Lung microvascular endothelial cell (primary cell): ENCODE measurements at regions not wholly inside any gene's neighbourhood (a gene's known extent, or its start where the extent isn't known, plus 50 kb on each side); places are given as distances from the start of the nearest gene placed in this dataset.
A peak's percentile ranks its signal among the peaks of the same experiment; 100 is the strongest.
"Not testable (repeated sequence)": the region's sequence is repeated elsewhere in the genome, so short reads cannot be mapped to it uniquely, and the experiment has no call there.

ENCODE experiments used
- DNase-seq, 2 donors: peaks; one replicate each; pipeline versions ENCODE4 v3.0.0 to v3.0.0-alpha.2; 2010; ENCODE audit warnings: low read depth in 2 of 2

DNA sequence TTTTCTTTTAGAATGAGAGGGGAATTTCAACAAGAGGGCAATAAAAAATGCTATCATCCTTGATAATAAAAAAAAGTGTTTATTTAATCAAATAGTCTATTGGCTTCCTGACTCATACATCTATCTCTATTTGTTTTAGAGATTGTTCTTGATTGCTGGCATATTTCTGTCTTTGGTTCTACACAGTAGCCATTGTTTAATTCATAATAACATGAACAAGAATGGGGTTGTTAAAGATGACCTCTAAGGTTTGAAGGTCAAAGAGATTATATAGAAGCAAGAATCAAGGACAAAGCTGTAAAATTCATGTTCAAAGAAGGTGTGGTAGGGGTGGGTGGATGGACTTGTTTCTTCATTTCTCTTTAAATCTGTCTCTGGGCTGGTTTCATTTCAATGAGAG, 166.0 kb upstream of the KLF12 start:
- DNase-seq, result no peak

DNA sequence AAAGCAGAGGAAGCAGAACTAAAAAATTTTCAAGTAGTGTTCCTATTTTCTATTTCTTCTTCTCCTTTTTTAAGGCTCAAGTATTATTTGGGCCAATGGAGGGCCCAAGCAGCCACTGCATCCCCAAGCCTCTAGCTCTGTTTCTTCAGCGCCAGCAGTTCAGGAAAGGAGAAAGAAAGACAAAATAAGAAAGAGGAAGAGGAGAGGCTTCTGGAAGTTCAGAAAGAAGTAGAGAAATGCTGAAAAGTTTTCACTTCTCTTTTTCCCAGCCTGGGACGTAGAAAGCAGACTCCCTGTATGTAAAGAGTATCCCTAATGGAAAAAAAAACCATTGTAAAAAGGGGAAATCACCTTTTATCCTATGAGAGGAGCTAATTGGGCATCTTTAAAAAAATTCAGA, 165.5 kb upstream of the KLF12 start:
- no peak for DNase-seq

DNA sequence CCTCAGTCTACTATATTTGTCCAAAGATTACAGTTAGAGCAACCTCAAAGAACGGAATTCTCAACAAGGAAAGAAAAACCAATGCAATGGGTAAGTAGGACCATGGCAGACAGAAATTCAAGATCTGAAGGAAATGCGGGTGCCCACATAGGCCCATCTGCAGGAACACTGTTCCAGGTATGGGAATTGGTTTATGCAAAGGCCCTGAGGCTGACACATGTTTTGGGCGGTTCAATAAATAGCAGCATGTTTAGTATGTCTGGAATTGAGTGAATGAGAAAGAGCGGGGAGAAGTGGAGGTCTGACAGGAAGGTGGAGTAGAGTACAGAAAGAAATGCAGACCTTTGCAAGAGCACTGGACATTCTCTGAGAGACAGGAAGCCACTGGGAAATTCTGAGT, 164.7 kb upstream of the KLF12 start:
- DNase-seq, result no peak

DNA sequence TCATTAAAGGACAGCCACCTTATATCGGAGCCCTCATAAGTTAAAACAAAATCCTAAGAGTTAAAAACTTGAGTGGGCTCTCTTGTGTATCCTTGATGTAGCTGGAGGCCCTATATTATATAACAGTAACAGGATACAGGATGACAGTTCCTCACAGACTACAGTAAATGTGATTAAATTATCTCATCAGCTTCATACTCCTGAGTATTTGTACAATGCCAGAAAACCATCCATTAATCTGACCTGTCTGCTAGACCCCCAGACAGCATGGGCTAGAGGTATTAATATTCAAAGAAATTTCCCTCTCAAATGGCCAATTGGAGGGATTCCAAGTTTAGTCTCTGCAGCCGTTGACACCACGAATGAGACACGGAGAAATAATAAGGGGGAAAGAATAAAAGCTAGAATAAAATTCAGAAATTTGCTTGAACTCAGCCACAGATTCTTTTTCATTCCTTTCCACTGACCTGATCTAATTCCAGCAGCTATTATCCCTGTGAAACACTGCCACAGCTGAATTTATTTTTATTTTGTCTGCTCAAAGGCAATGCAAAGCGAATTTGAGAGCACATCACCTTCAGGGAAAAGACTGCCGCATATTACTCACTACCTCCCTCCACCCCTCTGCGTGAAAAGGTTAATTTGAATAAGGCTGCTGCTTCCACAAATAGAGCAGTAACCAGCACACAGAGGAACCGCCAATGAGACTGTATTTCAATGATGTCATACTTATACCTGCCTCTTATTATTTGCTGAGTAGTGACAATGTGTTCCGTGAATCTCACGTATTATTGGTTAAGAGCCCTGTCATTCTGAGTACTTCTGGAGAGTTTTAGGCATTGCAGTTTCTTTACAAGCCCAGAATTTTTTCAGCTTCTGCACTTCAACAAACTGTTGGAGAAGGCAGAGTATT, 155.9 kb upstream of the KLF12 start:
- peak in 1 of 2 donors; percentile 22 for DNase-seq

DNA sequence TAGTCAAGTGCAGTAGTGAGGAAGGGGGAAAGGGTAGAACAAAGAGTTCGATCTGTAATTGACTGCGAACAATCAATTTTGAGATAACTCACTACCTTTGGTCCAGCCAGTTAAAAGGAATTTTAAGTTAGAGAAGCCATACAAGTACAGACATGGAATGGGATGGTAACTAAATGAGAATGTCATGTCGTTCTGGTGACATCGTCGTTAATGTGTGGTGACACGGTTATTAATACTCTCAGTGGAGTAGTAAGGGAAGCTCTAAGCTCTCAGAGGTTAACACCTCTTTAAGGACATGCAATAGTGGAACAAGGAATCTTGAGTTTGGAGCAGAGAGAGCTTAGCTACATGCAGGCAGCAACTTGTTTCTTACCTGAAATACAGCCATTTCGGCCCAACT, 154.9 kb upstream of the KLF12 start:
- DNase-seq, result no peak

DNA sequence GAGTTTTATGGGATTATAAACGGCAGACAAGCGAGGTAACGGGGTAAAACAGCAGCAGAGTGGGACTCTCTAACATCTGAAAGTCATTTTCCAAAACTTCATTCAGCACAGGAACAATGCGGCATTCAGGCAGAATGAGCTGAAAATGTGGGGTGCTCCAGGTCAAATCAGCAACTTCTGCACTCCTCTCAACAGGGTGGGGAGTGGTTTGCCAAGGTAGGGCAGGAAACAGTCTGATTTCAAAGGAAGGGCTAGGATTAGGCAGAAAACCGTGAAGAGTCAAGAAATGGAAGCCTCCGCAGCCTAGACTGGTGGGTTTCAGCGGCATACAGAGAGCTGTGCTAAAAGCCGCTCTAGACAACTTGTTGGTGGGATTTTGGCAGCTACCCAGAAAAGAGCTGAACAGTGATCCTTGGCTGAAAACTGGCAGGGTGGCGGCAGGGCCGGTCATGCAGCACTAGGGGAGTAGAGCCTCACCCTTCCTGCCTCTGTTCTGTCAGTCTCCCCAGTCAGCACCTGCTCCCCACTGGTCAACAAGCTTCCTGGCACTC, 154.2 kb upstream of the KLF12 start:
- peak in 1 of 2 donors; percentile 5 for DNase-seq

DNA sequence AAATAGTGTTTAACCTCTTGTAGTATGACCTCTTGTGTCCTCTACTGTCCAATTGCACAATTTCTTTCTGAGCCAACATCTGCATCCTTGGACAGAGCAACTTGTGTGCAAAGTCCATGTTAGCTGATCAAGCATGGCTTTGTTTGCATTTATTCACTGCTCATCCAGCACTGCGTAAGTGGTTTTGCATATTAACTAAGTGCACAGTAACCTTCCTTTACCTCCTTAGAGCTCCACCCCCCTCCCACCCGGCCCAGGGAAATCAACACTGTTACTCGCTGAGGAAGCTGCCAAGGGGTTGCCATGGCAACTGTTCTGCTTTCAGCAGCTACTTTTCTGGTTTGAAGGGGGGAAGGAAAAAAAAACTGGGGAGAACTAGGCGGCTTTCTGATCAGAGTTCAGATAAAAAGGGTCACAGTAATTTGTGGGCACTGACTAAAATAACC, 153.5 kb upstream of the KLF12 start:
- DNase-seq, result peak; percentile 1 to 54

DNA sequence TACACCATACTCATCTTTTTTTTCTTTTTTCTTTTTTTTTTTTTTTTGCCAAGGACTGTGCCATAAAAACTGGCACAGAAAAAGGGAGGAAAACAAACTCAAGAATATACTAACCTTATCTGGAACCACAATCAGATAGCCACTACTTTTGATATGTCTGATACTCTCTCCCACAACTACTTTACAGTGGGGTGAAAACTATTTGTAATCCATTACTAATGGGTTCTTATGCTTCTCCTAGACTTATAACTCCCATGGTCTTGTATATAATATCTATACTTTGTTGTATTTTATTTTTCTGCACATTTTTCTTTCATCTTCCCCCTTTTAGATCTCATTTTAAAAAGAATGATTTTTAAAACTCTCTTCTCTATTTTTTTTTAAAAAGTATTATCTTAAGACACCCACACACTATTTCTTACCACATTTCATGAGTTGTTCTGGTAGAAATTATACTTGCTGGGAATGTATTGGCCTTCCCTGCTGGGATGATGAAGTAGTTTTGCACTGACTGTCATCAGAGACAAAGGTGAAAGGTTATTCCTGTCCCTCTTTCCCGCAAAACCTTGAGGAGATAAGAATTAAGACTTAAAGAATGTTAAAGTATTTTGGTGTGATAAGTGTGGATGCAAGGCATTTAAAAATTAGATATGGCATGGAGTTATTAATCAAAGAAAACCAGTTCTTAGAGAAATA, 146.7 kb upstream of the KLF12 start:
- no peak for DNase-seq

DNA sequence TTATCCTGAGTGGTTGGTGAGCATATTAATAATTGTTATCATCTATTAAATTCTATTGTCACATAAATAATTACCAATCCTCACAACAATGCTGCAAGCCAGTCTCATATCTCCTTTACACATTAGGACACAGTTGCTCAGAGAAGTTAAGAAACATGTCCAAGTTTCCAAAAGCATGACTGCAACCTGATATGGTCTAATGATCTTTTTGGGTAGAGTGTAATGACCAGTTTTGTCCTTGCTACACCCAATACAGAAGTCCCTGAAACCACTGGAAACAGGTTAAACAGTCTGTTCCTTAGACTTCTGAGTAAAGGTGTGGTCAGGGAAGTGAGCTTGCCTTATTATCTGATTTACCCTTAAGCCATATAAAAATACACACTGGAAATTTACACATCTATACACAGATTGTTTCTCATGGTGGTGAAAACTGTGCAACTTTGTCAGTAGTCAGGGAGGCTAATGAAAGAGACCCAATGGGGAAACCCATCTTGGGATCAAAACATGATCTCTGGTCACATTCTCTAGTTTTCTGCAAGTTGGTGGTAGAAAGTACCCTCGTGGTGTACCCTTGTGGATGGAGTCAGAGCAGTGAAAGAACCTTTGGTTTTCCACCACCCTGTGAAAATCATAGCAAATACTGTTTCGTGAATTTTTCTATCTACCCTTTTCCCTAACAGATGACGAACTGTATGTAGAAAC, 146.0 kb upstream of the KLF12 start:
- no peak for DNase-seq

DNA sequence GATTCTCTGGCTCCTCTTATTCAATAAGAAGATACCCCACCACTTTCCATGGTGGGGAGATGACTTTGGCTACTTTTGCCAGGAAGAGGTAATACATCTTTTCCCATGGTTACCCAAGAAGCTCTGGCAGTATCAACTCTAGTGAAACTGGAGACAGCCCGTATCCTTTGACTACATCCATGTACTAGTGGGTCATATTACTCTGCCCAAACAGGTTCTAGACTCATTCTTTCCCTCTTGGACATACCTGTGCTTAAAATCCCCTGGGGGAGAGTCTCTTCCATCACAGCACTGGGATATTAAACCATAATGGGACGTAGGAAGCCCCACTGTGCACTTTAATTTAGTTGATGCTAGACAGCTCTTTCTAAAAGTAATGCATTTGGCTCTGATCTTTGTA, 144.7 kb upstream of the KLF12 start:
- no peak for DNase-seq

DNA sequence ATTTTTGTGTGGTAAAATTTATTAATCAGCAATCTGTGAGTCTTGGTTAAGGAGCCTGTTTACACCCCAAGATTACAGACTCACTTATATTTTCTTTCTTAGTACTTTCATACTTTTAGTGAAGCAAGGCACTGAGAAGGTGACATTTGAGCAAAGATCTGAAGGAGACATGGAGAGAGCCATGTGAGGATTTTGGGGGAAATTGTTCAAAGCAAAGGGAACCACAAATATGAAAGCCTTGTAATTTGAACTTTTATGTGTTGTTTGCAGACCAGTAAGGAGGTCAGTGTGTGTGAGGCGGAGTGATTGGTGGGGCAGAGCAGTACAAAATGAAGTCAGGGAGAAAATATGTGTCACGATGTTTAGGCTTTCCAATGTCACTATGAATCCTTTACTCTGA, 140.7 kb upstream of the KLF12 start:
- no peak for DNase-seq

DNA sequence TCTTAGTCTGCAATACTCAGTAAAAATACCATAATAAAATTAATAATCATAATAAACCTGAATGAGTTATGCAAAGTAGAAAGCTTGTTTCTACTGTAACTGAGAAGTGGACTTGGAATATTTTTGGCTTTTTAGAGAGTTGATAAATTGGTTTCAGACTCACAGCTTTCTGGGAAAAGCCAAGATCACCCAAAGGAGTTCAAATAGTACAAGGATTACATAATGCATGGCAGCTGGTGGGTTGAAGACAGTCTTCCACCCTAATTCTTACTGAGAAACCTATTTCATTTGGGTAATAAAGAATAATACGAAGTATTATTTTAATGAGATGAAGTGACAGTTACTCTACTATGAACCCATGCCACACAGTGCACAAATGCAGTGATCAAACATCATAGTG, 139.4 kb upstream of the KLF12 start:
- no peak for DNase-seq

DNA sequence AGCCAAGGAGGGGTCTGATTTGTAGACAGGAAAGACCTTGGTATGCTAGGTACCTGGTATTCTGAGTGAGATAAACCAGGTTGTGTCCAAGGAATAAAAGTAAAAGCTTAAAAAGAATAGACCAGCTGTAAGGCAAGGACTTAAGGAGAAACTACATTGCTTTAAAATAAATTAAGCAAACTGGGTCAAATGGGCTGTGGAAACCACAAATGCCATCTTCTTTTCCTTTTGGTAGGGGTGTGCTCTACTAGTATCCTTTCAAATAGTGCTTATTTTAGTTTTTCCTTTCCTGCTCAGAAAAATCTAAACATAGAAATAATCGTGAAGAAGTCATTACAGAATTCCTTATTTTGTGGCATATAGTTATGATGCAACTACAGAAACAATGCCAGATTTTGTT, 138.6 kb upstream of the KLF12 start:
- DNase-seq, result no peak

DNA sequence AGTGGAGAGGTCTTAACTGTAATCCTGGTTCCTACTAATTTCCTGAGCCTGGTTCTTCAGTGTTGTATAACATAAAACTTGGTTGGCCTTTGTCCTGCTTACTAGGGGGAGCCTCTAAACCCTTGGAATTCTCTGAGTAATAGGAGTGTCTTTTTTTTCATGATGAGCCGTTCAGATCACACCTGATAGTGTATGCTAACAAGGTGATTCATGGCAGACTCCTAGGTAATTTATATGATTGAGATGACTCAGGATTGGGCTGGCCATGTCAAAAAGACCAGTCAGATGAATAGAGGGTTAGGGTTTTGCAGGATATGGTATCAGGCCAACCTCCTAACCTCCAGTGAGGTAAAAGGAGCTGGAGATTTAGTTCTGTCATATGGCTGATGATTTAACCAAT, 135.8 kb upstream of the KLF12 start:
- no peak for DNase-seq

DNA sequence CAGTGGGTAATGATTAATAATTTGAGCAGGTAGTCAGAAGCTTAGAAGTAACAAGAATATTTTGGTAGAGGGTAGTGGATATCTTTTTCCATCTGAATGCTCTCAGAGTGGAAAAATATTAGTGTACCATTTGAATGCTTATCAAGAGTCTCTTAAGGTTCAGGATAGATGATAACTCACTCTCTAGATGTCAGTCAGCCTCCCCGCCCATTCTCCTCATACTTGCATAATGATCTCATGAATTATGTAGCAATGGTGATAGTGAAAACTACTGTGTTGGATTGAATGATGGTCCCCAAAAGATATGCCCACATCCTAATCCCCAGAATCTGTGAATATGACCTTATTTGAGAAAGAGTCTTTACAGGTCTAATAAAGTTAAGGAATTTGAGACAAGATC, 132.7 kb upstream of the KLF12 start:
- no peak for DNase-seq

DNA sequence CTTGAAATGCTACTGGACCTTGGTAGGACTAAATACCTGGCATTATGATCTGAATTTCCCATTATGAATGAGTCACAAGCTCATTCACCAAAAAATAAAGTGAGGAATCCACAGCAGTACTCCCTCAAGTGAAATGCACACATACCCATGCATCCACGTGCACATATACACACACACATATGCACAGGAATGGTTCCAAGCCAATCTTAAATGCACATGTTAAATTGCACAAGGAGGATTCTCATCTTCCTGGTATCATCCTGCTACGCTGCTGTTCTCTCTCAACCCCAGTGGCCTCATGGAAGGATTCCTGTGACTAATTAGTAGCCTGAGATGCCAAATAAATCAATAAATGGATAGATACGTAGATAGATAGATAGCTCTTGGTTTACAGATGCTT, 132.1 kb upstream of the KLF12 start:
- no peak for DNase-seq

DNA sequence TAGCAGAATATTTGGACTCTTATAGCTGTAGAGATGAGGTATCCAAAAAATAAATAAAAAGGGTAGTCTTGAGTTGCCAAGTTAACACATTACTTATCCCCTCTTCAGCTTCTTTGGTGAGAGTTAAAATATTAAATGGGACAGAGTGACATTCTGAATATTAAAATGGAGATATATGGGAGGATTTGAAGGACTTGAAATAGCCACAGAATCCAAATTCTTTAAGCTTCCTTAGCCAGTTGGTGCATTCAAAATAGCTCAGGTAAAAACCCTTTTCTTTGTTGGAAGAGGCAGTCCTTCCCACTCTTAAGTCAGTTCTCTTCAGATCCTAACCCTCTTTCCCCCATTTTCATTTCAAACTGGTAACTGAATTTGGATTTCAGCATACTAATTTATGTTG, 130.1 kb upstream of the KLF12 start:
- no peak for DNase-seq

DNA sequence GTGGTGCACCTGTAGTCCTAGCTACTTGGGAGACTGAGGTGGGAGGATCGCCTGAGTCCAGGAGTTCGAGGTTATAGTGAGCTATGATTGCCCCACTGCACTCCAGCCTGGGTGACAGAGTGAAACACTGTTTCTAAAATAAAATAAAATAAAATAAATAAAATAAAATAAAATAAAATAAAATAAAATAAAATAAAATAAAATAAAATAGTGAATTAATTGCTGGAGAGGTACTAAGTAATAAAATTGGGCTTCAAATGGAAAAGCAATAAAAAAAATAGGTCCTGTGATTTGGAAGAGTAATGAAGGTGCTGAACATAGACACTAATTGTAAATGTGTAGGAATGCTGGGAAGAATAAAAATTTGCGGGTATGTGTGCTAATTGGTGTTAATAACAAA, 126.2 kb upstream of the KLF12 start:
- DNase-seq, result not testable (repeated sequence)

DNA sequence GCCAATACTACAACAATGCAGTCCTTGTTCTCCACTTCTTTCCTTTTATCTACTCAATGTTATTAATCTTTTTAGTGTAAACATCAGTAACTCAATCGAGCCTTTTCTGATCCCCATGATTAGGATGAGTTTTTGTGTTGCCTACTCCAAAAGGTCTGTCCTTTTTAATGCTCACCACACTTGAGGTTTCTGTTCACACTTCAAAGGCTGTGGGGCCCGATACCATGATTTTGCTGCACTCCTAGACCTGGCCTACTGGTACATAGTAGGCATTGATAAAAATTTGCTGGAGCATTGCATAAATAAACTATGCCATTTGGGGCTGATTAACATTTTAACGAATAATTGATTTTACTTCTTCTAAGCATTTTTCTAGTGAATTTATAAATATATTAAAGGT, 125.4 kb upstream of the KLF12 start:
- DNase-seq, result no peak

DNA sequence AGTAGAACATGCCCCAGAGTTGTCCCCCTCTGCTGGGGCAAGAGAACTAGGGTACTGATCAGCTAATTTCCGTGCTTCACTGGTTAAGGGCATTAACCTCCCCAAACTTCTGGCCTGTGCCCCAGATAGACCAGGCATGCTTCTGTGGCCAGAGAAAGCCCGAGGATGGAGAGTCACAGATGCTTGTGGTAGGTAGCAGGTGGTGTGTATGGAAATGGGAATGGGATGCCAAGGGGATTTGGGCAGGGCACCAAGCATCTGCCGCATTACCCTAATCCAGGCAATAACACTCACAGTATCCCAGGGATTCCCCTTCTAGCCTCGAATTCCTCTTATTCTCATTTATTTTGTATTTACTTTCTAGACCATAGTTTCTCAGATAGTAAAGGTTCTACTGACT, 124.8 kb upstream of the KLF12 start:
- DNase-seq, result no peak

DNA sequence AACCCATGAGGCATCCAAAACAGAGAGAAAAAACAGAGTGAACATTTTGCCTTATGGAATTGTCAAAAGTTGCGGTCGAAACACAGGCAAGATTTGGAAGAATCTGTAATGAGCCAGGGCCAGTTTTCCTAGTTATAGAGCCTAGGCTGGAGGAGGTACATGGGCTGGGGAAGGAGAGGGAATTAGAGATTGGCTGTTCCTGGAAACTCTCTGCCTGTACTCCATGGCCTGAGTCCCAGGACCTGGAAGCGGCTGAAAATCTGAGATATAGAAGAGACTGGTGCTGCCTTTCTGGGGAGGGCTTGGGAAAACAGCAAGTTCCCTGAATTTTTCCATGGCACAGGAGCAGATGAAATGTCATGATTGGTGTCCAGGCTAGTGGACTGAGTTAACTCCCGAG, 122.8 kb upstream of the KLF12 start:
- DNase-seq, result no peak

DNA sequence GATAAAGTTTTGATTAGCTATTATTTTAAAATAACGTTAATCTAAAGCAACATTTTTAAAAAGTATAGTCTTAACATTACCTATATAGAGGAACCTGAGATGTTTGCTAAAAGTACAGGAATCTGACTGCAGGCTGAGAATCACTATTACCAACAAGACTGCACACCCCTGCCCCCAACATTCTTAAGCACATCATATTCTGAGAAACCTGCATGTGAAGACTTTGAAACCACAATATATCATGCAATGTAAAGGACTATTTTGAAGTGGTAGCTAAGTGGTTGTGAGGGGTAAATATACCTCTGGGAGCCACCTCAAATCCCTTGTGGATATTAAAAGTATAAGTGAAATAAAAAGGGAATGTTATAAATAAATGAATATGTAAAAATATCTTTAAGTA, 119.0 kb upstream of the KLF12 start:
- no peak for DNase-seq
